ENCODE measurements at regions not wholly inside any gene's neighbourhood (a gene's known extent, or its start where the extent isn't known, plus 50 kb on each side); places are given as distances from the start of the nearest gene placed in this dataset.

GRCh38 chr13:97141097-97141496, 81.0 kb upstream of the MBNL2 start:
- POLR2A ChIA-PET = interaction anchor here (1.1 kb wide), 1 partner anchor 31 kb away, joined by 3 read pairs; no protein-coding TSS in a partner anchor
- Mint-ChIP-seq H3K36me3 (no peaks in the 10 kb centered on the region), H3K4me3 (no peak overlapping the region), H3K9me3 (no peaks in the 10 kb centered on the region), H3K4me1 (peaks cover 18% of the 10 kb centered on the region), H3K27ac (no peak overlapping the region), H3K27me3 (ENCODE audit: low read depth) (peaks cover 54% of the 10 kb centered on the region)
- ATAC-seq (no peak), DNase-seq (ENCODE audit: low spot score) (no peak)
- TF ChIP-seq FOXP1 (CRISPR knock-in tag; IDR thresholded peaks at IDR 0.05; ENCODE audit: borderline replicate concordance) (no peak), NFATC4 (CRISPR knock-in tag; IDR thresholded peaks at IDR 0.05) (no peak), ATF1 (CRISPR knock-in tag; IDR thresholded peaks at IDR 0.05) (no peak), ZNF263 (CRISPR knock-in tag; IDR thresholded peaks at IDR 0.05; ENCODE audit: low read depth) (no peak), CBFB (CRISPR knock-in tag; IDR thresholded peaks at IDR 0.05; ENCODE audit: low read depth) (no peak), ZBTB21 (CRISPR knock-in tag; IDR thresholded peaks at IDR 0.05; ENCODE audit: borderline replicate concordance) (no peak), FOXJ3 (CRISPR knock-in tag; IDR thresholded peaks at IDR 0.05; ENCODE audit: borderline replicate concordance) (no peak), USF1 (CRISPR knock-in tag; IDR thresholded peaks at IDR 0.05) (no peak), TP53 (CRISPR knock-in tag; IDR thresholded peaks at IDR 0.05) (no peak), ZMAT4 (CRISPR knock-in tag; IDR thresholded peaks at IDR 0.05) (no peak), ARID4B (CRISPR knock-in tag; IDR thresholded peaks at IDR 0.05; ENCODE audit: borderline replicate concordance) (no peak), ZNF416 (CRISPR knock-in tag; IDR thresholded peaks at IDR 0.05) (no peak), STAT6 (CRISPR knock-in tag; conservative IDR thresholded peaks at IDR 0.05; ENCODE audit: low read depth) (no peak), ZNF121 (CRISPR knock-in tag; IDR thresholded peaks at IDR 0.05) (no peak)
- CTCF ChIA-PET = interaction anchor here (1.3 to 1.5 kb wide), 2 partner anchors 31 to 218 kb away, joined by 6 to 10 read pairs; no protein-coding TSS in a partner anchor

- Mint-ChIP-seq H3K27me3 (ENCODE audit: low read depth) (peaks cover 52% of the 10 kb centered on the region), H3K4me1 (peaks cover 18% of the 10 kb centered on the region), H3K9me3 (no peaks in the 10 kb centered on the region), H3K4me3 (peak overlapping the region; percentile 37), H3K36me3 (no peaks in the 10 kb centered on the region), H3K27ac (no peak overlapping the region)
- TF ChIP-seq GABPB1 (CRISPR knock-in tag; IDR thresholded peaks at IDR 0.05) (peak; percentile 54; the same call in 1 of the 2 replicates), E2F5 (CRISPR knock-in tag; IDR thresholded peaks at IDR 0.05) (no peak)
- ChIA-PET CTCF (interaction anchor here (1.2 to 1.5 kb wide), 3 partner anchors 32 to 217 kb away, joined by 3 to 10 read pairs (median 6); no protein-coding TSS in a partner anchor), POLR2A (interaction anchor here (1.1 kb wide), 1 partner anchor 31 kb away, joined by 3 read pairs; no protein-coding TSS in a partner anchor)
- ATAC-seq = peak; percentile 91
- DNase-seq (ENCODE audit: low spot score) = peak; percentile 17
These were observed 80.5 kb upstream of the MBNL2 start for GRCh38 chr13:97141564-97142005.

All from WTC11 (cell line).